ENCODE measurements at regions not wholly inside any gene's neighbourhood (a gene's known extent, or its start where the extent isn't known, plus 50 kb on each side); places are given as distances from the start of the nearest gene placed in this dataset.

- TF ChIP-seq CHD1 (IDR thresholded peaks at IDR 0.05; ENCODE audit: low read depth, low read length) (no peak), POLR2A (IDR thresholded peaks at IDR 0.05; ENCODE audit: control extremely low read depth in 1 of 2, low read depth in 2 of 2, low read length in 2 of 2) (no peak), TAF7 (optimal IDR thresholded peaks at IDR 0.05; ENCODE audit: borderline replicate concordance, low read depth, low read length) (no peak), CBX5 (IDR thresholded peaks at IDR 0.05; ENCODE audit: low read depth, low read length) (no peak), BRCA1 (IDR thresholded peaks at IDR 0.05; ENCODE audit: low read depth, low read length) (no peak), KDM1A (IDR thresholded peaks at IDR 0.05; ENCODE audit: borderline replicate concordance, low read length) (no peak), HDAC6 (IDR thresholded peaks at IDR 0.05; ENCODE audit: low read depth, low read length) (no peak), SIRT6 (IDR thresholded peaks at IDR 0.05; ENCODE audit: low read length) (no peak)
These were observed 129.6 kb upstream of the TNRC6C start (continued) for GRCh38 chr17:77828749-77829539.
